Caco-2 (cell line): ENCODE measurements at regions not wholly inside any gene's neighbourhood (a gene's known extent, or its start where the extent isn't known, plus 50 kb on each side); places are given as distances from the start of the nearest gene placed in this dataset.

Experiments used
- BruUV-seq: library from RNA; stranded (reverse); fragments of 400-500 nt; replicated peaks from 2 replicates; lab custom pipeline; 2021; lab: Mats Ljungman, UMichigan
- CTCF ChIA-PET: fragments of 300-600 bp; sonication (Branson Sonifier 250); formaldehyde crosslinking; loops from one replicate; lab custom pipeline; 2022; ENCODE audit warnings: antibody characterized with exemption; lab: Charles Lee
- POLR2A ChIA-PET: fragments of 300-600 bp; sonication (Branson Sonifier 250); formaldehyde crosslinking; loops from one replicate; lab custom pipeline; 2022; ENCODE audit warnings: antibody characterized with exemption; lab: Charles Lee
- DNase-seq, 2 experiments: peaks; one replicate each; pipeline versions ENCODE4 v3.0.0 to v3.0.0-alpha.2; 2020 to 2022
- H3K27me3 ChIP-seq: replicated peaks from 2 replicates; pipeline ENCODE4 v1.6.0; 2011; ENCODE audit warnings: low read length; ENCODE audit not compliant: control insufficient read depth, insufficient read depth
- H3K36me3 ChIP-seq: 2 replicates; pipeline ENCODE4 v1.5.1; 2011; ENCODE audit warnings: low read length; ENCODE audit not compliant: control insufficient read depth, insufficient read depth
- H3K4me1 ChIP-seq: fragments of 250-450 bp; sonication (Bioruptor Pico); 2 replicates; pipeline ENCODE4 v1.5.1; 2020; ENCODE audit warnings: mild to moderate bottlenecking
- H3K4me3 ChIP-seq: 2 replicates; pipeline ENCODE4 v1.5.1; 2011; ENCODE audit warnings: low read depth, mild to moderate bottlenecking, control low read depth, low read length
- H3K9me3 ChIP-seq: fragments of 250-450 bp; sonication (Bioruptor Pico); 2 replicates; pipeline ENCODE4 v1.5.1; 2020; ENCODE audit warnings: mild to moderate bottlenecking, moderate library complexity
- H3K27ac Mint-ChIP-seq: one replicate; pipeline ENCODE4 v1.8.0; 2022; ENCODE audit warnings: mixed read lengths; ENCODE audit not compliant: unreplicated experiment
- H3K27me3 Mint-ChIP-seq: one replicate; pipeline ENCODE4 v1.8.0; 2022; ENCODE audit warnings: mixed read lengths; ENCODE audit not compliant: insufficient read depth, unreplicated experiment
- H3K36me3 Mint-ChIP-seq: one replicate; pipeline ENCODE4 v1.8.0; 2022; ENCODE audit warnings: mild to moderate bottlenecking, mixed read lengths; ENCODE audit not compliant: insufficient read depth, unreplicated experiment
- H3K4me1 Mint-ChIP-seq: one replicate; pipeline ENCODE4 v1.8.0; 2022; ENCODE audit warnings: low read depth, mixed read lengths; ENCODE audit not compliant: unreplicated experiment
- H3K4me3 Mint-ChIP-seq: one replicate; pipeline ENCODE4 v1.8.0; 2022; ENCODE audit warnings: mild to moderate bottlenecking, moderate library complexity, mixed read lengths; ENCODE audit not compliant: unreplicated experiment
- H3K9me3 Mint-ChIP-seq: one replicate; pipeline ENCODE4 v1.8.0; 2022; ENCODE audit warnings: mixed read lengths; ENCODE audit not compliant: unreplicated experiment
- intact Hi-C: fragments of 100-400 bp; cut with micrococcal nuclease; formaldehyde crosslinking; loops from one replicate; pipeline ENCODE4 v1.10.0; 2022; ENCODE audit not compliant: unreplicated experiment
- TF ChIP-seq, protein P1 (sequence below), 2 experiments: fragments of 200-600 bp in 1 of 2; IDR thresholded peaks; 1 replicate in 1 of 2; 2 replicates in 1 of 2; pipeline versions ENCODE4 v1.5.1 to v1.8.0; 2011 to 2022; ENCODE audit warnings: antibody characterized with exemption in 1 of 2, control low read depth in 1 of 2, inconsistent platforms in 1 of 2, low read depth in 1 of 2, low read length in 1 of 2, mild to moderate bottlenecking in 1 of 2, moderate library complexity in 1 of 2; ENCODE audit not compliant: insufficient read depth in 1 of 2, severe bottlenecking in 1 of 2, unreplicated experiment in 1 of 2

DNA sequence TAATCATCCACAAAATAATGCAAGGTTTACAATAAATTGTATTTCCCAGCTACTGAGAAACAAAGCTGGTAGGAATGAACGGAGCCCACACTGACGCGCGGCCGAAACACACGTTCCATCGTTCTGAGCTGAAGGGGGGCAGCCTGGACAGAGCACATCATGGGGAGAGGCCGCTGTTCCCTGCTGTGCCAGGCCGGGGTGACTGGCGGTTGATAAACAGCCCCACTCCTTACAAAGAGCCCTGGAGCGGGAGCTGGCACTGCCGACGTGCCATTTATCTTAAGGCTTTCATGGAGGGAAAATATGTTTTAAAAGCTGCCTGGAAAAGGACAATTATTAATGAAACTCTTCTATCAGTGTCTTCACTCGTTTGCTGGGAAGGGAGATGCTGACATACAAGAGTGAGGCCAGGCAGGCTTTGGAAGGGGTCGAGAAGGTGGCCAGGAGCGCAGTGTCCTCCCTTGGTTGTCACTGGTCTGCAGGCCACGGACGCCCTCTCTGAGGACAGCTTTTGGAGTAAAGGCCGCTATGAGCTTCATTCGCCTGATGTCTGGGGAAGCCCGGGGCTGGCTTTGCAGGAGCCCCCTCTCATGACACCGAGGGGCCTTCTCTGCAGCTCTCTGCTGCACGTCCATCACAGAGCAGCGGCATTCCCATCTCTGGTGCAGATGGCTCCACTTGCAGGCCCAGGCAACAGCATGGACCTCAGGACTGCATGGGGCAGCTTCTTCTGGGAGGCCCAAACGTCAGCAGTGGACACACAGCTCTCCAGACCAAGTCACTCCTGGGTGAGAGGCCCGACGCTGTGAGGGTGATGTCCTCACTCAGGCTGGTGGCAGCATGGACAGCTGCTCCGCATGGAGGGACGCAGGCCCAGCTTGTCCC lies 355.3 kb upstream of the SFSWAP start:
- no TSS peak for BruUV-seq
- no peaks in the 10 kb centered on the region for H3K9me3 Mint-ChIP-seq
- TF ChIP-seq, protein P1, sequence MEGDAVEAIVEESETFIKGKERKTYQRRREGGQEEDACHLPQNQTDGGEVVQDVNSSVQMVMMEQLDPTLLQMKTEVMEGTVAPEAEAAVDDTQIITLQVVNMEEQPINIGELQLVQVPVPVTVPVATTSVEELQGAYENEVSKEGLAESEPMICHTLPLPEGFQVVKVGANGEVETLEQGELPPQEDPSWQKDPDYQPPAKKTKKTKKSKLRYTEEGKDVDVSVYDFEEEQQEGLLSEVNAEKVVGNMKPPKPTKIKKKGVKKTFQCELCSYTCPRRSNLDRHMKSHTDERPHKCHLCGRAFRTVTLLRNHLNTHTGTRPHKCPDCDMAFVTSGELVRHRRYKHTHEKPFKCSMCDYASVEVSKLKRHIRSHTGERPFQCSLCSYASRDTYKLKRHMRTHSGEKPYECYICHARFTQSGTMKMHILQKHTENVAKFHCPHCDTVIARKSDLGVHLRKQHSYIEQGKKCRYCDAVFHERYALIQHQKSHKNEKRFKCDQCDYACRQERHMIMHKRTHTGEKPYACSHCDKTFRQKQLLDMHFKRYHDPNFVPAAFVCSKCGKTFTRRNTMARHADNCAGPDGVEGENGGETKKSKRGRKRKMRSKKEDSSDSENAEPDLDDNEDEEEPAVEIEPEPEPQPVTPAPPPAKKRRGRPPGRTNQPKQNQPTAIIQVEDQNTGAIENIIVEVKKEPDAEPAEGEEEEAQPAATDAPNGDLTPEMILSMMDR (IDR thresholded peaks at IDR 0.05; ENCODE audit: insufficient read depth in 1 of 2, low read depth in 1 of 2, low read length in 1 of 2, severe bottlenecking in 1 of 2, unreplicated experiment in 1 of 2), result no peak
- POLR2A ChIA-PET, result no interaction called here
- H3K27me3 Mint-ChIP-seq, result peaks cover 22% of the 10 kb centered on the region
- H3K27ac Mint-ChIP-seq, result no peak overlapping the region
- Histone ChIP-seq H3K27me3 (no peaks in the 10 kb centered on the region), H3K9me3 (0 out of 2 replicates have a peak, but pooled peaks cover 5% of the 10 kb centered on the region), H3K36me3 (no peaks in the 10 kb centered on the region), H3K4me1 (no peaks in the 10 kb centered on the region), H3K4me3 (no peak overlapping the region)
- H3K4me3 Mint-ChIP-seq, result no peak overlapping the region
- CTCF ChIA-PET, result no interaction called here
- H3K36me3 Mint-ChIP-seq, result no peaks in the 10 kb centered on the region
- DNase-seq, result no peak
- no peaks in the 10 kb centered on the region for H3K4me1 Mint-ChIP-seq
- intact Hi-C loops, result no loop called here

DNA sequence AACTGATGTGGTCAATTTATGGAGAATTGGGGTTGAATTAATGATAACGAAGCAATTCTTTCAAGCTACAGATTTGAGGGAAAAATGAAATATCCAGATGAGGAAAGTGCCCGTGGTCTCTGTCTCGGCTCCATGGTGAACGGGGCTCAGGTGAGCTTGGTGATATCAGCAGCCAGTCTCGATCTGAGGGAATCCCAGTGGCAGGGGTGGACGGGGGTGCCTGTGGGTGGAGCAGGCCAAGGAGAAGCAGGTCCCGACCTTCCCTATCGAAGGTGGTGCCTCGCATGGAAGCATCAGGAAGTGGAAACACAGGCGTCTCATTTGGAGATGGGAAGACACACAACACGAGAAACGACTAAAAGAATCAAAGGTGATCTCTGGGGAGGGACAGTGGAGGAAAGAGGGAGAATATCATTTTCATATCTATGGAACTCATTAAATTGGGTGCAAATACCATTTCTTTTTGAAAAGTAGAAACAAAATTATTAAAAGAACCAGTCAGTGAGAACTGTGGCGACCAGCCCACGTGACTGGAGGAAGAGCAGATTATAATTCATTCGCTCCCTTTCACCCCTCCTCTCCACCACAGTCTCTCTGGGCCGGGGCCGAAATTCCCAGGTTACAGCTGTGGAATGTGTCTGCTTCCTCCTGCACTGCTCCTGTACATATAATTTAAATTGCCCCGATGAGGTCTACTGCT lies 354.3 kb upstream of the SFSWAP start:
- H3K36me3 Mint-ChIP-seq, result no peaks in the 10 kb centered on the region
- no peak overlapping the region for H3K4me3 ChIP-seq
- no peaks in the 10 kb centered on the region for H3K4me1 Mint-ChIP-seq
- H3K27me3 Mint-ChIP-seq, result peaks cover 28% of the 10 kb centered on the region
- 0 out of 2 replicates have a peak, but pooled peaks cover 5% of the 10 kb centered on the region for H3K9me3 ChIP-seq
- no peaks in the 10 kb centered on the region for H3K27me3 ChIP-seq
- TF ChIP-seq, protein P1 (IDR thresholded peaks at IDR 0.05; ENCODE audit: insufficient read depth in 1 of 2, low read depth in 1 of 2, low read length in 1 of 2, severe bottlenecking in 1 of 2, unreplicated experiment in 1 of 2), result no peak
- ChIA-PET POLR2A (no interaction called here), CTCF (no interaction called here)
- no peaks in the 10 kb centered on the region for H3K36me3 ChIP-seq
- no peaks in the 10 kb centered on the region for H3K9me3 Mint-ChIP-seq
- intact Hi-C loops, result no loop called here
- no TSS peak for BruUV-seq
- no peaks in the 10 kb centered on the region for H3K4me1 ChIP-seq
- no peak overlapping the region for H3K27ac Mint-ChIP-seq
- no peak for DNase-seq
- H3K4me3 Mint-ChIP-seq, result no peak overlapping the region

DNA sequence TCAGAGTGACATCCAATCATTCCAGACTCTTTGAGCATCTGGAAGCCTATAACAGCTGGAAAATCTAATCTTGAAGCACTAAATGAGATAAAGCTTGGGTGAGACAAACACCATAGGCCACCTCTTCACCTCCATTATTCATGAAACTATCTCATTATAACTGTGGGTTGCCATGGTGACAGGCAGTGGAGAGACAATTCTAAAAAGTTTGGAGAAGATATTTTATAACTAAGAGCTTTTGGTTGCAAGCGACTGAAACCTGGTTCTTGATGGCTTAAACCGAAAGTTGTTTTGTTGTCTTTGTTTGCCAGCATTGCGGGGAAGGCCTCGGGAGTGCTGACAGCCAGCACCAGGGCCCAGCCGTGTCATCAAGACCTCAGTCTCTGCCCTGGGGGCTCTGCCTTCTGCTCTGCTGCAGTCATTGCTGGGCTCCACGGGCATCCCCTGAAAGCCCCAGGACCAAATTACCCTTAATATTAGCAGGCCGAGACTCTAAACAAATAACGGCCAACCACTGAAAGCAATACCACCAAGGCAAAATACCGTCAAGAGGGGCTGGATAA lies 353.6 kb upstream of the SFSWAP start:
- no peaks in the 10 kb centered on the region for H3K27me3 ChIP-seq
- H3K36me3 Mint-ChIP-seq, result no peaks in the 10 kb centered on the region
- H3K36me3 ChIP-seq, result no peaks in the 10 kb centered on the region
- no peaks in the 10 kb centered on the region for H3K9me3 Mint-ChIP-seq
- intact Hi-C loops, result no loop called here
- H3K4me3 ChIP-seq, result no peak overlapping the region
- no peaks in the 10 kb centered on the region for H3K4me1 ChIP-seq
- peaks cover 28% of the 10 kb centered on the region for H3K27me3 Mint-ChIP-seq
- POLR2A ChIA-PET, result no interaction called here
- BruUV-seq, result no TSS peak
- TF ChIP-seq, protein P1 (IDR thresholded peaks at IDR 0.05; ENCODE audit: insufficient read depth in 1 of 2, low read depth in 1 of 2, low read length in 1 of 2, severe bottlenecking in 1 of 2, unreplicated experiment in 1 of 2), result no peak
- DNase-seq, result no peak
- H3K4me1 Mint-ChIP-seq, result no peaks in the 10 kb centered on the region
- H3K27ac Mint-ChIP-seq, result no peak overlapping the region
- CTCF ChIA-PET, result no interaction called here
- H3K9me3 ChIP-seq, result no peaks in the 10 kb centered on the region
- no peak overlapping the region for H3K4me3 Mint-ChIP-seq
